Motor neuron (in vitro differentiated cells): ENCODE measurements at regions not wholly inside any gene's neighbourhood (a gene's known extent, or its start where the extent isn't known, plus 50 kb on each side); places are given as distances from the start of the nearest gene placed in this dataset.

Experiments
- ATAC-seq, 8 experiments: fragments of 200-7000 bp; cut with Tn5 transposase; replicated peaks in 6 of 8; 2 replicates each; pipeline ENCODE4 v1.8.0; 2021; ENCODE audit warnings: mild to moderate bottlenecking in 8 of 8, moderate library complexity in 8 of 8
- H3K27ac ChIP-seq, 2 donors: fragments of 250-450 bp; sonication (Bioruptor Pico); 2 replicates each; pipeline ENCODE4 v1.9.0; 2021; ENCODE audit warnings: antibody characterized with exemption in 2 of 2, mild to moderate bottlenecking in 2 of 2, moderate library complexity in 1 of 2
- H3K4me1 ChIP-seq, 2 donors: fragments of 250-450 bp; sonication (Bioruptor Pico); replicated peaks in 1 of 2; 2 replicates each; pipeline ENCODE4 v1.6.1; 2021; ENCODE audit warnings: antibody characterized with exemption in 2 of 2, mild to moderate bottlenecking in 2 of 2, moderate library complexity in 1 of 2
- H3K4me3 ChIP-seq, 5 donors: fragments of 250-450 bp; sonication (Bioruptor Pico); 2 replicates each; pipeline ENCODE4 v1.9.0; 2021; ENCODE audit warnings: antibody characterized with exemption in 5 of 5, mild to moderate bottlenecking in 5 of 5, moderate library complexity in 4 of 5
- WGBS, 10 experiments: fragments of 450-650 bp; shearing (Covaris generic); methylation state at CpG; one replicate each; pipeline ENCODE4 v1.0.0; 2022; 5-methylcytosine and 5-hydroxymethylcytosine counted together
- in situ Hi-C, 9 experiments: fragments of 400-800 bp; cut with MboI; loops; one replicate each; pipeline ENCODE4 v1.15.0; 2021; ENCODE audit warnings: low sequenced_read_pairs in 9 of 9, low pct_unique_long_range_greater_than_20kb in 2 of 9; ENCODE audit not compliant: unreplicated experiment in 9 of 9

DNA sequence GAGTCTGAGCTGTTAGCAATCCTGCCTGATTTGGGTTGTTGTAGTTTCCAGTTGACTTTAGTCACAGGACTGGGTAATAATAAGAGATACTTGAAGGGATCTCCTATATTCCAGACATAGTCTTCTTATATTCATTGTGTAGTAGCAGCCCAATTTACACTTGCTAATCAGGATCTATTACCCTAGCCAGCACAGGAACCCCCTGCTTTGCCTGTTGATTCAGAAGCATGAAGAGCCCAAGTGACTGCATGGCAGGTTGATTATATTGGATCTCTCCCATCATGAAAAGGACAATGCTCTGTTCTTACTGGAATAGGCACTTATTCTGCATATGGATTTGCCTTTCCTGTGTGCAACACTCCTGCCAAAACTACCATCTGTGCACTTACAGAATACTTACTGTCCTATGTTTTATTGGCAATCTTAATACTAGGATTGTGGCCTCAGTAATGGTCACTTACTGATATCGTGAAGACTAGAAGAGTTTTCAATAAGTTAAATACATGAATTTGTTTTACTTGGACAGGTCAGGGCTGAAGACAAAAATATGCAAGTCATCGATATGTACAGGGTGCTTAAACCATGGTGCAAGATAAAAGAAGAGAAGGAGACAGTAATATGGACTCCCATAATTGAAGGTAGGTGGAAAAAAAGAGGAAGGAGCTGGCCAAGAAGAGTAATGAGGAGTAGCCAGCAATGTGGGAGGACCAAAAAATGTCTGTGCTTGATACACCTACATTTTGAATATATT is 304.1 kb downstream of the MCTP2 start:
- in situ Hi-C loops: no loop called here
- 6 to 100% (median 73%) methylated on average over 1 to 2 of the region's 2 CpGs; no CpG with 5 or more reads in 1 of the 10 experiments for WGBS, 10 experiments
- no peaks in the 10 kb centered on the region for H3K4me1 ChIP-seq

DNA sequence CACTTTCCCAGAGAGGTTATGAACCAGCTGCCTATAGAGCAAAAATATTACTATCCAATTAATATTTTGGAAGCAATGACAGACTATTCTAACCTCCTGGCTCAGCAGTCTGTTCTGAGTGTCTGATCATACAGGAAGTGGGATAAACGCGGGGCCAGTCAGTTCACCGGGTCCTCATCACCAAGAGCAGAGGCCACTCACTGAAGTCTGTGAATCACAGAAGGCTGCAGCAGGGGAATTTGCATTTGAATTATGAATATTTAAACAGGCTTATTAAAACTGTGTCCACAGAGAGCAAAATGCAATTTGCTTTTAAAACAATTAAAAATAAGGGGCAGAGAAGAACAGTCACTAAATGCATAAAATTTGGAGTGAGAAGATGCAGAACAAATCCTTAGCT is 305.2 kb downstream of the MCTP2 start:
- peak in 2 of 8 experiments; percentile 50 to 54 for ATAC-seq
- Histone ChIP-seq H3K27ac (no peak overlapping the region), H3K4me1 (no peaks in the 10 kb centered on the region), H3K4me3 (no peak overlapping the region)
- in situ Hi-C loops: no loop called here
- 0 to 40% (median 14%) methylated on average over 2 to 3 of the region's 3 CpGs; no CpG with 5 or more reads in 5 of the 10 experiments for WGBS, 10 experiments

More for the DNA sequence above, 304.1 kb downstream of the MCTP2 start:
- no peak overlapping the region for H3K4me3 ChIP-seq
- H3K27ac ChIP-seq: no peak overlapping the region
- ATAC-seq: peak in 3 of 8 experiments; percentile 37 to 49 (median 45)

DNA sequence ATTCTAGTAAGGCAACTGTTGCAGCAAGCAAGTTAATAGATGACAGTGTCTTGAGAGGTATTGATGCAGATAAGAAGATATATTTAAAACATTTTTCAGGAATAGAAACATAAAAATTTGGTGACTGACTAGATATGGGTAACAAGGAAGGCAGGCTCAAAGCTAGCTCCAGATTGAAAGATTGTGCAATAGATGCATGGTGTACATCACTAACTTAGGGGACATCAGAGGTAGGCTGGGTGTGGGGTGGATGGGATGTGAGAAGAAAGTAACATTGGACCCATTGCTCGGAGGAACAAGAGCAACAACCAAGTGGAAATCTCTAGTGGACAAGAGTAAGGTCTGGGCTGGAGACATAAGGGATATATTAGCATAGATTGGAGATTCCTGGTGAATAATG is 306.9 kb downstream of the MCTP2 start:
- Histone ChIP-seq H3K4me1 (no peaks in the 10 kb centered on the region), H3K4me3 (no peak overlapping the region), H3K27ac (no peak overlapping the region)
- 0 to 50% (median 0%) methylated on average over 1 of the region's 1 CpG; no CpG with 5 or more reads in 4 of the 10 experiments for WGBS, 10 experiments
- in situ Hi-C loops: no loop called here
- no peak for ATAC-seq

GRCh38 chr15:94542391-94542790 is 311.0 kb downstream of the MCTP2 start:
- in situ Hi-C loops: no loop called here
- H3K4me3 ChIP-seq: no peak overlapping the region
- peaks cover 7 to 8% of the 10 kb centered on the region in 2 donors for H3K4me1 ChIP-seq
- no peak for ATAC-seq
- 0 to 83% (median 38%) methylated on average over 1 of the region's 1 CpG; no CpG with 5 or more reads in 4 of the 10 experiments for WGBS, 10 experiments
- no peak overlapping the region for H3K27ac ChIP-seq

GRCh38 chr15:94546808-94547207 is 315.4 kb downstream of the MCTP2 start:
- in situ Hi-C loops: no loop called here
- WGBS, 10 experiments: 0 to 83% (median 30%) methylated on average over 1 to 2 of the region's 2 CpGs; no CpG with 5 or more reads in 2 of the 10 experiments
- ATAC-seq: no peak
- H3K27ac ChIP-seq: no peak overlapping the region
- no peak overlapping the region for H3K4me3 ChIP-seq
- H3K4me1 ChIP-seq: peaks cover 16 to 18% of the 10 kb centered on the region in 2 donors

- H3K27ac ChIP-seq: no peak overlapping the region
- no peak overlapping the region for H3K4me3 ChIP-seq
- ATAC-seq: peak in 1 of 8 experiments; percentile 49
- peaks cover 16 to 18% of the 10 kb centered on the region in 2 donors for H3K4me1 ChIP-seq
- in situ Hi-C loops: no loop called here
- 4 to 51% (median 41%) methylated on average over 2 to 6 of the region's 6 CpGs for WGBS, 10 experiments
Observed at GRCh38 chr15:94547711-94548110, 316.4 kb downstream of the MCTP2 start.

DNA sequence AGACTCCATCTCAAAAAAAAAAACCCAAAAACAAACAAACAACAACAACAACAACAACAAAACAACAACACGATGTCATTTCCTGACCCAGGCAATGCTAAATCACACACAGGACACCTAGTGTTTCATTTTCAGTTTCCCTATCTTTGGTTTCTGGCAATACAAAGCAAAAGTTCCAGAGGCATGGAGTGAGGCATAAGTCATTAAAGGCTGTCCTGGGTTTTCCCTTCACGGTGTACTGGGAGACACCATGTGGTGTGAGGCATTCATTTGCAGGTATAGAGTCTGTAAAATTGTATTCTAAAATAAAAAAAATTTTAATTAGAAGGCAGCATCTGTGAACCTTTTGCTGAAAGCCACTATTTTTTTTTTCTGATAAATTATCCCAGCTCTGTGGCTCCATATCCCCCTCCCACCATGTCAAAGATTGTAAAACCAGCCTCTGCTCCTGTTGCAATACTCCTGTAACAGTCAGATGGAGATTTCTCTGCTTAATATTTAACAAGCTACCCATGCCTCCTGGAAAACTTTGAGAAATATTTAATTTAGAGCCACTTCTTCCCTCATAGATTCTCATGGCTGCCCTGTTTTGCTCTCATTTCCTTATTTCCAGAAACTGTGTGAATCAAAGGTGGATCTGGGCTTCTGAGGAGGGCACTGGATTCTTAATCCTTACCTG is 324.6 kb downstream of the MCTP2 start:
- in situ Hi-C loops: loop anchor here in 1 of 9 experiments (25.0 kb wide), 1 partner anchor 144 kb away; no protein-coding TSS in a partner anchor
- no peak overlapping the region for H3K27ac ChIP-seq
- no peak for ATAC-seq
- H3K4me1 ChIP-seq: no peaks in the 10 kb centered on the region
- WGBS, 10 experiments: 0 to 100% (median 84%) methylated on average over 1 to 2 of the region's 2 CpGs; no CpG with 5 or more reads in 4 of the 10 experiments
- no peak overlapping the region for H3K4me3 ChIP-seq

DNA sequence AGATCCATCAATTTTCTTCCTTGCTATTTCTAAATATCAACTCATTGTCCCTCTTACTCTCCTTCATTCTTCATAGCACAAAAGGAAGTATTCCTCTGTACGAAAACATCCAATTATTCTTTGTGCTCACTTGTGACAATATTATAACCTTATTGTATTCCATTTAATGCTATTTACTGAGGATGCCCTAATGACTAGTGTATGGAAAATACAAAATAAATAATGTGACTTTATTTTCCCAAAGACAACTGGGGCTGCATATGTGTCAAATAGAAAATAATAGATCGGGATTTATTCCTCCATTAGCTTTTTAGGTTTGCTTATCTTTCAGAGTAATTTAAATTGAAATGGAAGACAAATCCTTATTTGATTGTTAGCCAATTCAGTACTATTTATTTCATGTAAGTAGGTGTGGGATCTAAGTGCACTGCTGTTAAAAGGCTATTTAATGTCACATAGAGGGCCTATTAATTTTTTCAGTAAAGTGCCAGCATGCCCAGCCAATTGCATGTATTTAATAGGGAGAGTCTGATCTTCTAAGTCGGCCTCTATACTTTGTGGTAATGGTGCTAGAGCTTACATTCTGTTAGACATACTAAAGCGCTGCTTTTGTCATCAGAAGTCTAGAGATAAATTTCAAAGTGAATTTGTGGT is 329.8 kb downstream of the MCTP2 start:
- Histone ChIP-seq H3K27ac (no peak overlapping the region), H3K4me1 (no peaks in the 10 kb centered on the region), H3K4me3 (no peak overlapping the region)
- 4 to 100% (median 87%) methylated on average over 2 to 4 of the region's 4 CpGs; no CpG with 5 or more reads in 1 of the 10 experiments for WGBS, 10 experiments
- in situ Hi-C loops: loop anchor here in 1 of 9 experiments (25.0 kb wide), 1 partner anchor 149 kb away; no protein-coding TSS in a partner anchor
- ATAC-seq: peak in 5 of 8 experiments; percentile 27 to 75 (median 54)

DNA sequence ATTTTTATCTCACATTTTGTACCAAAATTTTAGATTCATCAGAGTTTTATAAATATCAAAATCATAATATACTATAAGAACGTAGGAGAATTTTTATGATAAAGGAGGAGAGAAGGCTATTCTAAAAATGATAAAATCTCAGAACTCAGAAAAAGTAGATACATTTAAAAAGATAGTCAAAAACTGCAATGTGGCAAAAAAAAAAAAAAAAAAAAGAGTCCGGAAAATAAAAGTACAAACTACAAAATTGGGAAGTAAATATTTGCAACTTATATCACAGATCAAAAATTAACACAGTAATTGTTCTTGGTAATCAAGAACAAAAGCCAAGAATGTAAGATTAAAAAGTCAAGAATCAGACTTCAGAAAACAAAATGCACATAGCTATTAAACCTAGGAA is 332.1 kb downstream of the MCTP2 start:
- ATAC-seq: no peak
- in situ Hi-C loops: loop anchor here in 1 of 9 experiments (25.0 kb wide), 1 partner anchor 151 kb away; no protein-coding TSS in a partner anchor
- WGBS, 10 experiments: 4 to 100% (median 74%) methylated on average over 2 of the region's 2 CpGs; no CpG with 5 or more reads in 1 of the 10 experiments
- H3K27ac ChIP-seq: no peak overlapping the region
- H3K4me3 ChIP-seq: no peak overlapping the region
- no peaks in the 10 kb centered on the region for H3K4me1 ChIP-seq

- WGBS, 10 experiments: 24 to 100% (median 69%) methylated on average over 1 to 11 of the region's 12 CpGs; no CpG with 5 or more reads in 1 of the 10 experiments
- no peak overlapping the region for H3K27ac ChIP-seq
- peaks cover 0 to 5% of the 10 kb centered on the region in 2 donors for H3K4me1 ChIP-seq
- ATAC-seq: peak in 3 of 8 experiments; percentile 34 to 65 (median 37)
- in situ Hi-C loops: no loop called here
- H3K4me3 ChIP-seq: no peak overlapping the region
Observed at GRCh38 chr15:94576889-94577533, 345.6 kb downstream of the MCTP2 start.

DNA sequence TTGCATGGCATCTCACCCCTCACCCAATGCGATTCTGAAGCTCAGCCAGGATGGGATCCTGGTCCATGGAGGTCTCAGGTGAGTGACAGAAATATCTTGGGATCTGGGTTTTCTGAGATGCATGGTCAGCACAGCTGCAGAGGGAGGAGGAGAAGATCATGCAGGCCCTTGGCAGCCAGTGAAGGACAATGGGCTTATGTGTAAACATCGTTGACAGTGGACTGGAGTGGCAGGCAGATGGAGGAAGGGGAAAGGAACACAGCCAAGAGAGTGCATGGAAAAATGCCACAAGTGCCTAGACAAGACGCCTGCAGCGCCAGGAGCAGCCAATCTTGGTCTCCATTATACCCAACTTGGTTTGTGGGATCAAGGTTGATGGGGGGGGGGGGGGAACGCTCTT is 347.9 kb downstream of the MCTP2 start:
- in situ Hi-C loops: no loop called here
- Histone ChIP-seq H3K4me3 (no peak overlapping the region), H3K27ac (no peak overlapping the region), H3K4me1 (peaks cover 0 to 5% of the 10 kb centered on the region in 2 donors)
- 40 to 100% (median 67%) methylated on average over 1 to 3 of the region's 5 CpGs; no CpG with 5 or more reads in 3 of the 10 experiments for WGBS, 10 experiments
- peak in 1 of 8 experiments; percentile 21 for ATAC-seq

- H3K27ac ChIP-seq: no peak overlapping the region
- H3K4me3 ChIP-seq: no peak overlapping the region
- no peak for ATAC-seq
- H3K4me1 ChIP-seq: peaks cover 5 to 7% of the 10 kb centered on the region in 2 donors
- in situ Hi-C loops: no loop called here
- 17 to 100% (median 80%) methylated on average over 1 to 8 of the region's 12 CpGs; no CpG with 5 or more reads in 1 of the 10 experiments for WGBS, 10 experiments
Observed at GRCh38 chr15:94580211-94580885, 349.0 kb downstream of the MCTP2 start.
